ENCODE measurements at regions not wholly inside any gene's neighbourhood (a gene's known extent, or its start where the extent isn't known, plus 50 kb on each side); places are given as distances from the start of the nearest gene placed in this dataset.
"Not testable (repeated sequence)": the region's sequence is repeated elsewhere in the genome, so short reads cannot be mapped to it uniquely, and the experiment has no call there.

DNA sequence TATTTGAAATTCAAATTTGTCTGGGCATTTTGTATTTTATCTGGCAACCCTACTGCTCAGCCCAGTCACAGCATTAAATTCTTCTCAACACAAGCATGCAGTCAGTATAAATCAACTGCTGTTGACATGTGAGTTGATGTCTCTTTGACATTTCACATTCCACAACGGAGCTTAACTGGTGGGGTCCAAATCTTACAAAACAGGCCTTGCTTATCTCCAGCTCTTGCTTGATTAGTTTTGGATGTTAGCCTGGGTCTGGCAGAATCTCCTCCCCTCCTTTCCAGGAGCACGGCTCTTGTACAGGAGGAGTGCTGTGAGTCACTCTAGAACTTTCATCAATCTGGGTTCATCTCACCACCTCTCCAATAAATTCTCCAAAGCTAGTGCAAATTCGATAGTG, 80.8 kb upstream of the PHACTR1 start:
- ATAC-seq (ENCODE audit: low FRiP score) (peak; percentile 86), DNase-seq (ENCODE audit: low spot score) (no peak)
- TF ChIP-seq, protein P1, sequence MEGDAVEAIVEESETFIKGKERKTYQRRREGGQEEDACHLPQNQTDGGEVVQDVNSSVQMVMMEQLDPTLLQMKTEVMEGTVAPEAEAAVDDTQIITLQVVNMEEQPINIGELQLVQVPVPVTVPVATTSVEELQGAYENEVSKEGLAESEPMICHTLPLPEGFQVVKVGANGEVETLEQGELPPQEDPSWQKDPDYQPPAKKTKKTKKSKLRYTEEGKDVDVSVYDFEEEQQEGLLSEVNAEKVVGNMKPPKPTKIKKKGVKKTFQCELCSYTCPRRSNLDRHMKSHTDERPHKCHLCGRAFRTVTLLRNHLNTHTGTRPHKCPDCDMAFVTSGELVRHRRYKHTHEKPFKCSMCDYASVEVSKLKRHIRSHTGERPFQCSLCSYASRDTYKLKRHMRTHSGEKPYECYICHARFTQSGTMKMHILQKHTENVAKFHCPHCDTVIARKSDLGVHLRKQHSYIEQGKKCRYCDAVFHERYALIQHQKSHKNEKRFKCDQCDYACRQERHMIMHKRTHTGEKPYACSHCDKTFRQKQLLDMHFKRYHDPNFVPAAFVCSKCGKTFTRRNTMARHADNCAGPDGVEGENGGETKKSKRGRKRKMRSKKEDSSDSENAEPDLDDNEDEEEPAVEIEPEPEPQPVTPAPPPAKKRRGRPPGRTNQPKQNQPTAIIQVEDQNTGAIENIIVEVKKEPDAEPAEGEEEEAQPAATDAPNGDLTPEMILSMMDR (IDR thresholded peaks at IDR 0.05) = no peak

GRCh38 chr6:12636336-12636735, 80.2 kb upstream of the PHACTR1 start:
- DNase-seq (ENCODE audit: low spot score) (no peak), ATAC-seq (ENCODE audit: low FRiP score) (no peak)
- TF ChIP-seq, protein P1 (IDR thresholded peaks at IDR 0.05) = no peak

DNA sequence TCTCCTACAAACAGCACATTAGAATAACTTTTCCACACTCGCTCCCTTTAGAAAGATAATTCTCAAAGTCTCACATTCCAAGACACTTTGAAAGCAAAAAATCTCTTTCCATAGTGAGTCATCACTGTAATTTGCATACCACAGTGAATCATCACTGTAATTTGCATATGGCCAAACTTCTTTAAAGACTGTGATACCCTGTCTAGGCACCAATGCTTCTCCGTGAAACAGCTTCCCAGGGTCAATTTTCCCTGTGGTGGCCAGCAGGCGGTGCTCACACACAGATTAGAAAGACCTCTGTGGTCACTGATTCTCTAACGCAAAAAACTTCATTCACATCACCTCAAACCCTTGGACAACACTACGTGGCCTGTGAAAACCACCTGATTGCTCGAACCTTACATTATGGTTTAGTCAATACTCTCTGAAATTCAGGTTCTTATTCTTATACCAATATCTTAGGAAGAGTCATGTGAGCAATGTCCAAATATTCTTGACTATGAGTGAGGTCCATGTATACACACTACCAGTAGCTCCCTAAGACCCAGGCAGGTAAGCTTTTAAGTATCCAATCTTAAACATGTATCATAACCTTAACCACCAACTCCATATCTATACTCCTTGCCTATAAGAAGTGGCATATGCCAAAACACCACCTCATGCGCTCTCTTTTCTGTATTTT, 78.5 kb upstream of the PHACTR1 start:
- ATAC-seq (ENCODE audit: low FRiP score) (no peak), DNase-seq (ENCODE audit: low spot score) (no peak)

GRCh38 chr6:12640438-12640837, 76.1 kb upstream of the PHACTR1 start:
- ATAC-seq (ENCODE audit: low FRiP score) (no peak), DNase-seq (ENCODE audit: low spot score) (no peak)
- TF ChIP-seq, protein P1 (IDR thresholded peaks at IDR 0.05) = no peak

More for the DNA sequence above, 78.5 kb upstream of the PHACTR1 start:
- TF ChIP-seq, protein P1 (IDR thresholded peaks at IDR 0.05) = no peak

DNA sequence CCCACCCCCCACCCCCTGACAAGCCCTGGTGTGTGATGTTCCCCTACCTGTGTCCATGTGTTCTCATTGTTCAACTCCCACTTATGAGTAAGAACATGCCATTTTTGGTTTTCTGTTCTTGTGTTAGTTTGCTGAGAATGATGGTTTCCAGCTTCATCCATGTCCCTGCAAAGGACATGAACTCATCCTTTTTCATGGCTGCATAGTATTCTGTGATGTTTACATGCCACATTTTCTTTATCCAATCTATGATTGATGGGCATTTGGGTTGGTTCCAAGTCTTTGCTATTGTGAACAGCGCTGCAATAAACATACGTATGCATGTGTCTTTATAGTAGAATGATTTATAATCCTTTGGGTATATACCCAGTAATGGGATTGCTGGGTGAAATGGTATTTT, 74.8 kb upstream of the PHACTR1 start:
- ATAC-seq (ENCODE audit: low FRiP score); DNase-seq (ENCODE audit: low spot score): not testable (repeated sequence)

- DNase-seq (ENCODE audit: low spot score) = no peak
- no peak for ATAC-seq (ENCODE audit: low FRiP score)
- TF ChIP-seq, protein P1 (IDR thresholded peaks at IDR 0.05) = no peak
Measured at GRCh38 chr6:12645941-12646340, 70.6 kb upstream of the PHACTR1 start.

GRCh38 chr6:12648171-12648570, 68.4 kb upstream of the PHACTR1 start:
- DNase-seq (ENCODE audit: low spot score) (no peak), ATAC-seq (ENCODE audit: low FRiP score) (no peak)
- TF ChIP-seq, protein P1 (IDR thresholded peaks at IDR 0.05) = no peak

Measured in omental fat pad (tissue), 3 donors.